ENCODE measurements at regions not wholly inside any gene's neighbourhood (a gene's known extent, or its start where the extent isn't known, plus 50 kb on each side); places are given as distances from the start of the nearest gene placed in this dataset.

DNA sequence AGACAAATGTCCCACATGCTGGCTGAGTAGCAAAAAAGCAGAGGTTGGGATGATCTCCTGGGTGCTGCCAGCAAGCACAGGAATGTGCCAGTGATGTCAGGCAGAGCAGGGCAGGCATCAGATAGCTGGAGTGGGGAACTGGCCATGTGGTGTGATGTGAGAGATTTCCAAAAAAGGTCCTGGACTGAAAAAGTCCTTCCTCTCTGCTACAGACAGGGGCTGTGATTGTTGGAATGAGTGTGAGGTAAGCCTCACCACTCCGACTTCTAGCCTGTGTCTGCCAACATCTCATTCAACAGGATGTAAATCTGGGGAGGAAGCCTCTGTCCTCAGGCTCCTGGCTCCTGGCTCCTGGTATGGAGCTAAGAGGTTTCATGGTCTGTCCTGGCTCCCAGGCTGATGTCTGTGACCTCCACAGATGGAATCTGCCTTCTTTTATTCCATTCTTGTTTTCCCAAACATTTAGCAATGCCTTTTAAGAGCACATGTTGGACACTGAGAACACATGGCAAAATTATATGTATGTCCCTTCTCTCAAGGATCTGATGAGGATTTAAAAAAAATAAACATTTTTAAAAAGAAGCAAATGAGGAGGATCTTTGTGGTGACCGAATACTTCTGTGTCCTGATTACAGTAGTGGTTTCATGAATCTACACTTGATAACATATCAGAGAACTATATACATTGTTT lies 50.1 kb upstream of the STK38L start:
- Histone ChIP-seq H3K14ac (ENCODE audit: insufficient read length) (no peak overlapping the region), H3K27me3 (replicated peaks in 1 of 4; ENCODE audit: control insufficient read depth in 3 of 4, extremely low read depth in 1 of 4, insufficient read depth in 3 of 4, low read length in 3 of 4) (no peaks in the 10 kb centered on the region; a peak in 1 of 7 replicates), H2BK12ac (ENCODE audit: low read depth, low read length) (no peak overlapping the region), H2BK5ac (ENCODE audit: low read depth, low read length) (no peak overlapping the region), H3K79me1 (ENCODE audit: low read depth, low read length) (no peaks in the 10 kb centered on the region), H3K18ac (ENCODE audit: extremely low read depth, low read length) (no peak overlapping the region), H3K23me2 (ENCODE audit: low read depth, low read length) (no peaks in the 10 kb centered on the region; the same call in 1 of the 2 replicates), H3K23ac (ENCODE audit: insufficient read length) (no peak overlapping the region), H2AFZ (ENCODE audit: low read length) (peak overlapping the region; percentile 57; the same call in 1 of the 2 replicates), H3K56ac (replicated peaks; ENCODE audit: insufficient read length, low read depth, low read length) (no peak overlapping the region), H4K5ac (ENCODE audit: insufficient read length, low read depth, low read length) (no peak overlapping the region), H2BK20ac (ENCODE audit: low read length) (no peak overlapping the region), H4K8ac (ENCODE audit: extremely low read depth, insufficient read depth, low read length) (no peak overlapping the region), H3K4me1 (replicated peaks in 1 of 4; ENCODE audit: control insufficient read depth in 3 of 4, insufficient read depth in 4 of 4, low read length in 3 of 4) (no peaks in the 10 kb centered on the region; a peak in 1 of 7 replicates), H3K36me3 (ENCODE audit: control insufficient read depth in 2 of 4, insufficient read depth in 4 of 4, low read length in 3 of 4) (no peaks in the 10 kb centered on the region), H3K79me2 (ENCODE audit: control insufficient read depth in 1 of 2, insufficient read depth in 2 of 2, low read length in 2 of 2) (no peaks in the 10 kb centered on the region), H2BK15ac (ENCODE audit: low read length) (no peak overlapping the region), H2BK120ac (replicated peaks; ENCODE audit: low read depth, low read length) (no peak overlapping the region), H4K20me1 (replicated peaks in 1 of 2; ENCODE audit: control insufficient read depth in 1 of 2, insufficient read depth in 2 of 2, low read length in 2 of 2) (no peaks in the 10 kb centered on the region), H3K4ac (replicated peaks; ENCODE audit: insufficient read length, low read depth, low read length) (no peak overlapping the region), H2AK5ac (ENCODE audit: low read depth, low read length) (no peak overlapping the region), H4K91ac (replicated peaks; ENCODE audit: insufficient read length, low read length) (no peak overlapping the region), H3K27ac (ENCODE audit: low read depth, low read length) (no peak overlapping the region), H3K9me3 (ENCODE audit: insufficient read depth in 2 of 2, low read depth in 1 of 2, low read length in 1 of 2) (no peaks in the 10 kb centered on the region), H3K4me2 (ENCODE audit: insufficient read depth in 1 of 2, low read depth in 2 of 2, low read length in 2 of 2) (no peak overlapping the region), H3K4me3 (ENCODE audit: extremely low read depth in 1 of 4, insufficient read depth in 2 of 4, low read depth in 3 of 4, low read length in 4 of 4) (no peak overlapping the region), H3K9ac (replicated peaks in 1 of 4; ENCODE audit: extremely low read depth in 1 of 4, low read depth in 3 of 4, low read length in 3 of 4) (no peak overlapping the region)
- FAIRE-seq = no peak
- POLR2A ChIA-PET (ENCODE audit: partially characterized antibody) = interaction anchor here (1.0 kb wide), 1 partner anchor 18 kb away, joined by 3 read pairs; no protein-coding TSS in a partner anchor
- CTCF ChIA-PET (ENCODE audit: partially characterized antibody) = interaction anchor here (1.9 kb wide), 1 partner anchor 43 kb away, joined by 5 read pairs; no protein-coding TSS in a partner anchor
- no peak for DNase-seq (ENCODE audit: low read depth in 1 of 2, low spot score in 2 of 2)
- TF ChIP-seq TAF7 (optimal IDR thresholded peaks at IDR 0.05; ENCODE audit: borderline replicate concordance, low read depth, low read length) (no peak), YY1 (IDR thresholded peaks at IDR 0.05; ENCODE audit: low read depth, low read length) (no peak), SIRT6 (IDR thresholded peaks at IDR 0.05; ENCODE audit: low read length) (no peak), NANOG (IDR thresholded peaks at IDR 0.05; ENCODE audit: insufficient read depth, low read depth, low read length, poor library complexity, severe bottlenecking) (no peak), ASH2L (IDR thresholded peaks at IDR 0.05; ENCODE audit: low read length) (no peak), TEAD4 (IDR thresholded peaks at IDR 0.05; ENCODE audit: low read depth, low read length) (0 out of 2 replicates have a peak, but pooled peaks have one; percentile 4)
- TF ChIP-seq, protein P1, sequence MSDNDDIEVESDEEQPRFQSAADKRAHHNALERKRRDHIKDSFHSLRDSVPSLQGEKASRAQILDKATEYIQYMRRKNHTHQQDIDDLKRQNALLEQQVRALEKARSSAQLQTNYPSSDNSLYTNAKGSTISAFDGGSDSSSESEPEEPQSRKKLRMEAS (IDR thresholded peaks at IDR 0.05) = no peak
- 94% methylated on average over 2 of the region's 2 CpGs; no CpG with 5 or more reads in 1 of the 2 experiments for WGBS, 2 experiments (ENCODE audit: extremely low coverage in 1 of 2, insufficient coverage in 1 of 2, insufficient read length in 1 of 2, insufficient replicate concordance in 2 of 2, low coverage in 1 of 2, low lambda C conversion rate in 2 of 2, missing lambda C conversion rate in 1 of 2)

Data from H1 (cell line).